Urothelium cell line (cell line): ENCODE measurements at regions not wholly inside any gene's neighbourhood (a gene's known extent, or its start where the extent isn't known, plus 50 kb on each side); places are given as distances from the start of the nearest gene placed in this dataset.
"Not testable (repeated sequence)": the region's sequence is repeated elsewhere in the genome, so short reads cannot be mapped to it uniquely, and the experiment has no call there.

Experiments
- DNase-seq: peaks from one replicate; pipeline ENCODE4 v3.0.0; 2011; ENCODE audit warnings: low spot score, mixed read lengths
- FAIRE-seq: peaks from 2 replicates; lab custom pipeline; 2011; peaks lifted over from hg19 to GRCh38; lab: Jason Lieb, UNC

DNA sequence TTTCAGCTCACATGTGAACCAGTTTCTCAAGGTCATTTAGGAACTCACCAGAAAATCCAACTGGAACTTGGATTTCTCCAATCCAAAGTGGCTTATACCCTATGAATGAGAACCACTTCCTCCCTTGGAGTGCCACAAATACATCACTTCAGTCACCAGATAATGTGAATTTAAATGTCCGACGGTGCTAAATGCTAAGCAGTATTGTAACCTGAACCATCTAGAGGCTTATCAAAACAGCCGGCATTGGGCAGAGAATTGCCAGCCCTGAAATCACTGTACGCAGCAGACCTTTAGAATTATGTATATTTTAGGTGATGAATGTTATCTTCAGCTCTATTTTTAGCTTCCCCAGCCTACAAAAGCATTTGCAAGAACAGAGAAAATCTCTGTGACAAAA lies 76.8 kb upstream of the COX20 start:
- DNase-seq, result no peak
- no peak for FAIRE-seq

GRCh38 chr1:244759158-244759557 lies 76.3 kb upstream of the COX20 start:
- no peak for FAIRE-seq
- DNase-seq, result no peak

GRCh38 chr1:244760471-244760870 lies 75.0 kb upstream of the COX20 start:
- FAIRE-seq, result no peak
- no peak for DNase-seq

GRCh38 chr1:244761279-244761678 lies 74.2 kb upstream of the COX20 start:
- DNase-seq, result no peak
- FAIRE-seq, result no peak

- DNase-seq, result no peak
- no peak for FAIRE-seq
Measured at GRCh38 chr1:244762629-244763028, 72.8 kb upstream of the COX20 start.

DNA sequence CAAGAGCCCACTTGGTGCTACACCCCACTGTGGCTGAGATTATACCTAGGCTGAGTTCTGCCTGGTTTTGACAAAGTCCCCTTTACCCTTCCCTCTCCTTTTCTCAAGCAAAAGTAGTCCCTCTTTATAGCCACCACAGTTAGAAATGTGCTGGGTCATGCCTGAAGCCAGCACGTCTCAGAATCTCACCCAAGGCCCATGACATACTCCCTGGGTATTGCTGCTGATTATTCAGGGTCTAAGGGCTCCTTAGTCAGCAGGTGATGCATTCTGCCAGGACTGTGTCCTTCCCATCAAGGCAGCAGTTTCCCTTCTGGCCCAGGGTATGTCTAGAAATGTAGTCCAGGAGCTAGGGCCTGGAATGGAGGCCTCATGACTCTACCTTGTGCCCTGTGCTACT lies 67.3 kb upstream of the COX20 start:
- FAIRE-seq (no peak), DNase-seq (no peak)

GRCh38 chr1:244768804-244769203 lies 66.7 kb upstream of the COX20 start:
- FAIRE-seq (no peak), DNase-seq (no peak)

GRCh38 chr1:244770556-244770955 lies 64.9 kb upstream of the COX20 start:
- FAIRE-seq, DNase-seq: not testable (repeated sequence)

DNA sequence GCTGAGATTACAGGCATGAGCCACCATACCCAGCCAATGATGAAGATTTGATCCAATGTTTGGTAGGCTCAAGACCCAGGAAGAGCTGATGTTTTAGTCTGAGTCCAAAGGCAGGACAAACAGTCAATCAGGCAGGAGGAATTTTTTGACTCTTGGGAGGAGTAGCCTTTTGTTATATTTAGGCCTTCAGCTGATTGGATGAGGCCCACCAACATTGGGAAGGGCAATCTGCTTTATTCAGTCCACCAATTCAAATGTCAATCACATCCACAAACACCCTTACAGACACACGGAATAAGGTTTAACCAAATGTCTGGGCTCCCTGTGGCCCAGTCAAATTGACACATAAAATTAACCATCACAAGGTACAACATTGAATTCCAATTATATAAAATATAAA lies 61.9 kb upstream of the COX20 start:
- no peak for FAIRE-seq

DNA sequence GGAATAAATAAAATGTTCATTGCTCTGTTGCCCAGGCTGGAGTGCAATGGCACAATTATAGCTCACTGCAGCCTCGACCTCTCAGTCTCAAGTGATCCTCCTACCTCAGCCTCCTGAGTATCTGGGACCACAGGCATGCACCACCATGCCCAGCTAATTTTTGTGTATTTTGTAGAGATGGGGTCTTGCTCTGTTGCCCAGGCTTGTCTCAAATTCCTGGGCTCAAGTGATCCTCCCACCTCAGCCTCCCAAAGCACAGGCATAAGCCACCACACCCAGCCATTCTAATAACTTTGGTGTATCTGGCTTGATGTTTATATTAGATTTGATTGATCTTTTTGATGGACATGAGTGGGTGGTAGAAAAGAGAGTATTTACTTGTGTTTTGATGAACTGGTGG lies 58.7 kb upstream of the COX20 start:
- not testable (repeated sequence) for FAIRE-seq, DNase-seq

More for the DNA sequence above, 61.9 kb upstream of the COX20 start:
- DNase-seq, result no peak

DNA sequence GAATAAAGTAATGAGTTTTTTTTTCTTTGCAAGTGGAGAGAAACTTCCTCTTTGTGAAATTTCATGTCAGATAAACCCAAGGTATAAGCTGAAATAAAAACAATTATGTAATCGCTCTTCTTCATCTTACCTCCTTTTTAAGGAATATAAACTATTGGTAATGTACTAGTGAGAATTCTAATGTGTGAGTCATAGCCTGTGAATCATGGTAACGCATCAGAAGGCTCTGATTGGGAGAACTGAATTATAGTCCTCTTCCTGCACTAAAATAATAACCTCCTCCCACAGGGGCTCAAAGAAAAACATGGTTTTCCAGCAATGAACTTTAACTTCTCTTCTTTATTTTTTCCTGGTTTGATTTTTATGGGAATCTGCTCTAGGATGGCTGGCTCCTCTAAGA lies 57.1 kb upstream of the COX20 start:
- FAIRE-seq, result no peak
- peak; percentile 60 for DNase-seq

GRCh38 chr1:244779410-244779809 lies 56.0 kb upstream of the COX20 start:
- FAIRE-seq (no peak), DNase-seq (no peak)

DNA sequence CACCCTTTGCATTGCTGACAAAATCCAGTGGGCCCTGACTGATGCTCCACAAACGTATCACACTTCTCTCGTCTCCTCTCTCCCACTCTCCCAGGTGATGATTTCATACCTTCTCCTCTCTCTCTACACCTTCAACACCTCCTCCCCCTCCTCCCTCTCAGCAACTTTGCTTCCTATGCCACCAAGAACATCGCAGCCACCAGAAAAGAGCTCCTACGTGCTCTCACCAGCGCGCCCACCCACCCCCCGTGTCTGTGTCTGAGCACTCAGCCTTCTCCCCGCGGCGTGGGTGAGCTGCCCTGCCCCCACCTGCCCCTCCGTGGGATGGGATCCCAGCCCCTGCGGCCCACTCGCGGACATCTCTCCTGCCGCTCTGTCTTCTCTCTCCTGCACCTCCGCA lies 55.1 kb upstream of the COX20 start:
- FAIRE-seq (no peak), DNase-seq (no peak)

- FAIRE-seq, result no peak
- no peak for DNase-seq
Measured at GRCh38 chr1:244782056-244782455, 53.4 kb upstream of the COX20 start.

DNA sequence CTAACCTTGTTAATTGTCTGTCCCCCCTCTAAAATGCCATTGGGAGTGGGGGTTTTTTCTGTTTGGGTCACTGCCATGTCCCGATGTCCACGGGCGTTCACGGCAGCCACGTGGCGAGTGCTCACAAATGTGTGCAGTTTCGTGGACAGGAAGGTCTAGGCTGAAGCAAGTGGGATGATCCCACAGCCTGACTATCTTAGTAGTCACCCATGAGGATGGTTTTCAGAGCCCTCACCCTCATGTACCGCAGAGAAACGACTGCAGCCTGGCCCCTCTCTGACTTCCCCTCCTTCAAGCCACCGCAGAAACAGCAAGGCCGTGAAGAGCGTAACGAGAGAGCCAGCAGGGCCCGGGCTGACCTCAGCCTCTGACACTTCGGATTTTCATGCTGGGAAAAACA lies 52.3 kb upstream of the COX20 start:
- FAIRE-seq (no peak), DNase-seq (no peak)
